HCT116 (cell line): ENCODE measurements at regions not wholly inside any gene's neighbourhood (a gene's known extent, or its start where the extent isn't known, plus 50 kb on each side); places are given as distances from the start of the nearest gene placed in this dataset.
A peak's percentile ranks its signal among the peaks of the same experiment; 100 is the strongest.

Experiments
- ATAC-seq: fragments of 200-7000 bp; cut with Tn5 transposase; 2 replicates; pipeline ENCODE4 v1.9.1; 2020; ENCODE audit warnings: mild to moderate bottlenecking, moderate library complexity
- BruUV-seq: library from RNA; stranded (reverse); fragments of 400-500 nt; replicated peaks from 2 replicates; lab custom pipeline; 2021; lab: Mats Ljungman, UMichigan
- CTCF ChIA-PET: fragments of 300-600 bp; sonication (Branson Sonifier 250); formaldehyde crosslinking; loops from one replicate; lab custom pipeline; 2021; ENCODE audit warnings: antibody characterized with exemption; lab: Charles Lee
- POLR2A ChIA-PET: fragments of 300-600, 350-600 bp; sonication (Branson Sonifier 250); formaldehyde crosslinking; loops from one replicate; lab custom pipeline; 2021; ENCODE audit warnings: antibody characterized with exemption; lab: Charles Lee
- RAD21 ChIA-PET, 2 experiments: fragments of 300-600 bp; sonication (Branson Sonifier 250); formaldehyde crosslinking; loops; one replicate each; lab custom pipeline; 2023; ENCODE audit warnings: low total read pairs in 2 of 2; ENCODE audit not compliant: uncharacterized antibody in 2 of 2, unreplicated experiment in 2 of 2, low non-redundant PET in 1 of 2; lab: Charles Lee
- DNase-seq: peaks from one replicate; pipeline ENCODE4 v3.0.0-alpha.2; 2010; ENCODE audit warnings: low read depth, low spot score
- H2AFZ ChIP-seq: fragments of 200-600 bp; shearing (Covaris generic), sonication (generic); 2 replicates; pipeline ENCODE4 v1.6.1; 2017; ENCODE audit warnings: low read depth, mixed run types, mixed read lengths, antibody characterized with exemption, low read length; ENCODE audit not compliant: poor library complexity, severe bottlenecking
- H3K27ac ChIP-seq: 2 replicates; pipeline ENCODE4 v1.5.1; 2012; ENCODE audit warnings: low read depth, low read length
- H3K27me3 ChIP-seq: fragments of 200-600 bp; sonication (generic); 2 replicates; pipeline ENCODE4 v1.6.1; 2016; ENCODE audit warnings: mixed run types, low read length, mixed read lengths; ENCODE audit not compliant: insufficient read depth
- H3K36me3 ChIP-seq, 2 experiments: fragments of 200-500 bp in 1 of 2; fragments of 200-600 bp in 1 of 2; sonication (Bioruptor generic) in 1 of 2; sonication (generic) in 1 of 2; 2 replicates each; pipeline versions ENCODE4 v1.5.1 to v1.6.1; 2014 to 2016; ENCODE audit warnings: low read length in 2 of 2, inconsistent platforms in 1 of 2, mixed read lengths in 1 of 2, mixed run types in 1 of 2; ENCODE audit not compliant: insufficient read depth in 2 of 2, control insufficient read depth in 1 of 2
- H3K4me1 ChIP-seq, 2 experiments: fragments of 200-600 bp in 1 of 2; sonication (generic) in 1 of 2; 2 replicates each; pipeline versions ENCODE4 v1.5.1 to v1.6.1; 2012 to 2017; ENCODE audit warnings: low read length in 2 of 2, inconsistent platforms in 1 of 2, mild to moderate bottlenecking in 1 of 2, mixed read lengths in 1 of 2, mixed run types in 1 of 2, moderate library complexity in 1 of 2; ENCODE audit not compliant: insufficient read depth in 2 of 2, control insufficient read depth in 1 of 2
- H3K4me2 ChIP-seq: fragments of 200-600 bp; sonication (generic); 2 replicates; pipeline ENCODE4 v1.6.1; 2017; ENCODE audit warnings: mixed run types, low read length, mixed read lengths
- H3K4me3 ChIP-seq, 2 experiments: fragments of 200-600 bp in 1 of 2; sonication (generic) in 1 of 2; replicated peaks in 1 of 2; 2 replicates each; pipeline ENCODE4 v1.5.1; 2011 to 2016; ENCODE audit warnings: low read length in 2 of 2, control low read depth in 1 of 2, low read depth in 1 of 2, mild to moderate bottlenecking in 1 of 2, mixed read lengths in 1 of 2, mixed run types in 1 of 2
- H3K79me2 ChIP-seq: fragments of 200-600 bp; sonication (generic); 2 replicates; pipeline ENCODE4 v1.6.1; 2017; ENCODE audit warnings: mild to moderate bottlenecking, mixed run types, low read length, moderate library complexity, mixed read lengths; ENCODE audit not compliant: insufficient read depth
- H3K9ac ChIP-seq: fragments of 200-600 bp; sonication (generic); 2 replicates; pipeline ENCODE4 v1.6.1; 2016; ENCODE audit warnings: low read length, mixed read lengths
- H3K9me2 ChIP-seq: fragments of 200-600 bp; sonication (generic), shearing (Covaris generic); 2 replicates; pipeline ENCODE4 v1.6.1; 2017; ENCODE audit warnings: mixed run types, mild to moderate bottlenecking, moderate library complexity; ENCODE audit not compliant: insufficient read depth
- H3K9me3 ChIP-seq, 2 experiments: fragments of 200-500 bp in 1 of 2; fragments of 200-600 bp in 1 of 2; sonication (Bioruptor generic) in 1 of 2; sonication (generic) in 1 of 2; 2 replicates each; pipeline ENCODE4 v1.6.1; 2014 to 2017; ENCODE audit warnings: low read length in 2 of 2, mixed read lengths in 2 of 2, inconsistent platforms in 1 of 2, low read depth in 1 of 2, mild to moderate bottlenecking in 1 of 2, mixed run types in 1 of 2, moderate library complexity in 1 of 2; ENCODE audit not compliant: control insufficient read depth in 1 of 2, insufficient read depth in 1 of 2
- H4K20me1 ChIP-seq: fragments of 200-600 bp; sonication (generic), shearing (Covaris generic); 2 replicates; pipeline ENCODE4 v1.6.1; 2017; ENCODE audit warnings: mixed run types, mild to moderate bottlenecking, moderate library complexity; ENCODE audit not compliant: insufficient read depth
- CBX3 ChIP-seq: IDR thresholded peaks from 2 replicates; pipeline ENCODE4 v1.6.1; 2012; ENCODE audit warnings: low read depth
- CEBPB ChIP-seq: IDR thresholded peaks from 2 replicates; pipeline ENCODE4 v1.6.1; 2012; ENCODE audit warnings: low read depth
- EGR1 ChIP-seq: IDR thresholded peaks from 2 replicates; pipeline ENCODE4 v1.6.1; 2012; ENCODE audit warnings: low read depth
- ELF1 ChIP-seq: IDR thresholded peaks from 2 replicates; pipeline ENCODE4 v1.6.1; 2012; ENCODE audit warnings: low read depth, borderline replicate concordance
- EZH2 ChIP-seq: fragments of 200-600 bp; sonication (generic); IDR thresholded peaks from 2 replicates; pipeline ENCODE4 v1.6.1; 2017; ENCODE audit warnings: antibody characterized with exemption, mixed run types
- EZH2phosphoT487 ChIP-seq: fragments of 200-600 bp; IDR thresholded peaks from 2 replicates; pipeline ENCODE4 v1.6.1; 2018; ENCODE audit warnings: antibody characterized with exemption, borderline replicate concordance
- JUND ChIP-seq: IDR thresholded peaks from 2 replicates; pipeline ENCODE4 v1.6.1; 2012
- POLR2AphosphoS5 ChIP-seq: IDR thresholded peaks from 2 replicates; pipeline ENCODE4 v1.6.1; 2011; ENCODE audit warnings: mild to moderate bottlenecking, low read depth, low read length, moderate library complexity
- RAD21 ChIP-seq: IDR thresholded peaks from 2 replicates; pipeline ENCODE4 v1.6.1; 2012; ENCODE audit warnings: low read depth, mild to moderate bottlenecking
- SIN3A ChIP-seq: IDR thresholded peaks from 2 replicates; pipeline ENCODE4 v1.6.1; 2012; ENCODE audit warnings: low read depth
- SP1 ChIP-seq: IDR thresholded peaks from 2 replicates; pipeline ENCODE4 v1.6.1; 2012; ENCODE audit warnings: low read depth
- SRF ChIP-seq: IDR thresholded peaks from 2 replicates; pipeline ENCODE4 v1.6.1; 2012; ENCODE audit warnings: low read depth
- TCF7L2 ChIP-seq: IDR thresholded peaks from 2 replicates; pipeline ENCODE4 v1.7.0; 2011; ENCODE audit warnings: borderline replicate concordance, inconsistent platforms; ENCODE audit not compliant: insufficient read depth, insufficient read length; ENCODE audit errors: extremely low read depth
- ZFX ChIP-seq: fragments of 450-650 bp; IDR thresholded peaks from 2 replicates; pipeline ENCODE4 v1.6.1; 2017
- ZNF274 ChIP-seq: fragments of 200-500 bp; sonication (Bioruptor generic); IDR thresholded peaks from 2 replicates; pipeline ENCODE4 v1.6.1; 2014; ENCODE audit warnings: mild to moderate bottlenecking, low read depth, low read length, inconsistent platforms
- intact Hi-C: fragments of 100-400 bp; cut with micrococcal nuclease; formaldehyde crosslinking; loops from 2 replicates; pipeline ENCODE4 v1.10.0; 2022
- TF ChIP-seq, protein P1 (sequence below): IDR thresholded peaks from 2 replicates; pipeline ENCODE4 v1.6.1; 2012
- TF ChIP-seq, protein P2 (sequence below): IDR thresholded peaks from 2 replicates; pipeline ENCODE4 v1.6.1; 2012; ENCODE audit warnings: low read depth

DNA sequence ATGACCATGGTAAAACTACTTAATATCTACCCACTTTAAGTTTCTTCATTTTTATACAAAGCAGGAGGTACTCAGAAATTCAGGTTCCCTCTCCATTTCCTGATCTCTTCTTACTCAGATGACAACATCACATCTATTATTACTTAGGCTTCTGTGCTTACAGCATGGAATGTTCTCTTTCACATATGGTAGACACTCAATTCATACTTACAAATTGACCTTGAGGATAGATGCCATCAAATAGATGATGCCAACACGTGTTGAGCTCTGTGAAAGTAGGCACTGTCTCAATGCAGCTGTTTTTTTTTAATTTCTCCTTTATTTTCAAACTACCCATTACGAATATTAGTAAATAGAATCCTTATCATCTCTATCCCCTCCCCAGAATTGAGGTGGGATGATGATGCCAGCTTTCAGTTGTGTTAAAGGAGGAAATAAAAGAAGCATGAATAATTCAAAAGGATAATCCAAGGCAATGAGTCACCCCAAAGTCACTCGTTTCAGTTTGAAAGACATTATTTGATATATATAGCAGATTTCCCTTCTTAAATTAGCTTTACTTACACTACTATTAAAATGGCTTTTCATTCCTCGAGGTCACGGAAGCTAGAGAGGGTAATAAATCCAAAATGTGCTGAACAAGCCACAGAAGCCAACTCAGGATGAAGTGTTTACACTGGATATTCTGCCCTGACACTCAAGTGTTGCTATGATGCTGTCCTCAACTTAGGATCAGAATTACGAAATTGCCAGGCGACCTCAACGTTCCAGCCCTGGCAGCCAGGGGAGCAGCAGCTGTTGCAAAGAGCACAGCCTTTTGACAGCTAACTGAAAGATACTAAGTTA is 124.2 kb upstream of the EOLA2 start:
- Histone ChIP-seq H3K36me3 (no peaks in the 10 kb centered on the region), H3K27ac (no peak overlapping the region), H3K4me3 (no peak overlapping the region), H2AFZ (no peak overlapping the region), H3K4me2 (0 out of 2 replicates have a peak overlapping the region, but pooled peaks have one; percentile 3), H3K9ac (no peak overlapping the region), H4K20me1 (no peaks in the 10 kb centered on the region), H3K9me3 (no peaks in the 10 kb centered on the region), H3K27me3 (no peaks in the 10 kb centered on the region), H3K79me2 (no peaks in the 10 kb centered on the region), H3K4me1 (peaks cover 0 to 5% of the 10 kb centered on the region in 2 experiments; a peak in 1 of 4 replicates), H3K9me2 (no peaks in the 10 kb centered on the region)
- no TSS peak for BruUV-seq
- ChIA-PET POLR2A (no interaction called here), CTCF (no interaction called here), RAD21 (no interaction called here)
- DNase-seq (no peak), ATAC-seq (no peak)
- intact Hi-C loops = no loop called here
- TF ChIP-seq SP1 (no peak), CBX3 (no peak), RAD21 (no peak), ZFX (no peak), CEBPB (no peak), EZH2phosphoT487 (no peak), EZH2 (no peak), SRF (no peak), ELF1 (no peak), TCF7L2 (no peak), POLR2AphosphoS5 (no peak), SIN3A (no peak), EGR1 (no peak), ZNF274 (no peak), JUND (no peak)
- TF ChIP-seq, protein P1, sequence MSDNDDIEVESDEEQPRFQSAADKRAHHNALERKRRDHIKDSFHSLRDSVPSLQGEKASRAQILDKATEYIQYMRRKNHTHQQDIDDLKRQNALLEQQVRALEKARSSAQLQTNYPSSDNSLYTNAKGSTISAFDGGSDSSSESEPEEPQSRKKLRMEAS = no peak
- TF ChIP-seq, protein P2, sequence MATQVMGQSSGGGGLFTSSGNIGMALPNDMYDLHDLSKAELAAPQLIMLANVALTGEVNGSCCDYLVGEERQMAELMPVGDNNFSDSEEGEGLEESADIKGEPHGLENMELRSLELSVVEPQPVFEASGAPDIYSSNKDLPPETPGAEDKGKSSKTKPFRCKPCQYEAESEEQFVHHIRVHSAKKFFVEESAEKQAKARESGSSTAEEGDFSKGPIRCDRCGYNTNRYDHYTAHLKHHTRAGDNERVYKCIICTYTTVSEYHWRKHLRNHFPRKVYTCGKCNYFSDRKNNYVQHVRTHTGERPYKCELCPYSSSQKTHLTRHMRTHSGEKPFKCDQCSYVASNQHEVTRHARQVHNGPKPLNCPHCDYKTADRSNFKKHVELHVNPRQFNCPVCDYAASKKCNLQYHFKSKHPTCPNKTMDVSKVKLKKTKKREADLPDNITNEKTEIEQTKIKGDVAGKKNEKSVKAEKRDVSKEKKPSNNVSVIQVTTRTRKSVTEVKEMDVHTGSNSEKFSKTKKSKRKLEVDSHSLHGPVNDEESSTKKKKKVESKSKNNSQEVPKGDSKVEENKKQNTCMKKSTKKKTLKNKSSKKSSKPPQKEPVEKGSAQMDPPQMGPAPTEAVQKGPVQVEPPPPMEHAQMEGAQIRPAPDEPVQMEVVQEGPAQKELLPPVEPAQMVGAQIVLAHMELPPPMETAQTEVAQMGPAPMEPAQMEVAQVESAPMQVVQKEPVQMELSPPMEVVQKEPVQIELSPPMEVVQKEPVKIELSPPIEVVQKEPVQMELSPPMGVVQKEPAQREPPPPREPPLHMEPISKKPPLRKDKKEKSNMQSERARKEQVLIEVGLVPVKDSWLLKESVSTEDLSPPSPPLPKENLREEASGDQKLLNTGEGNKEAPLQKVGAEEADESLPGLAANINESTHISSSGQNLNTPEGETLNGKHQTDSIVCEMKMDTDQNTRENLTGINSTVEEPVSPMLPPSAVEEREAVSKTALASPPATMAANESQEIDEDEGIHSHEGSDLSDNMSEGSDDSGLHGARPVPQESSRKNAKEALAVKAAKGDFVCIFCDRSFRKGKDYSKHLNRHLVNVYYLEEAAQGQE = no peak
